ENCODE measurements at regions not wholly inside any gene's neighbourhood (a gene's known extent, or its start where the extent isn't known, plus 50 kb on each side); places are given as distances from the start of the nearest gene placed in this dataset.

DNA sequence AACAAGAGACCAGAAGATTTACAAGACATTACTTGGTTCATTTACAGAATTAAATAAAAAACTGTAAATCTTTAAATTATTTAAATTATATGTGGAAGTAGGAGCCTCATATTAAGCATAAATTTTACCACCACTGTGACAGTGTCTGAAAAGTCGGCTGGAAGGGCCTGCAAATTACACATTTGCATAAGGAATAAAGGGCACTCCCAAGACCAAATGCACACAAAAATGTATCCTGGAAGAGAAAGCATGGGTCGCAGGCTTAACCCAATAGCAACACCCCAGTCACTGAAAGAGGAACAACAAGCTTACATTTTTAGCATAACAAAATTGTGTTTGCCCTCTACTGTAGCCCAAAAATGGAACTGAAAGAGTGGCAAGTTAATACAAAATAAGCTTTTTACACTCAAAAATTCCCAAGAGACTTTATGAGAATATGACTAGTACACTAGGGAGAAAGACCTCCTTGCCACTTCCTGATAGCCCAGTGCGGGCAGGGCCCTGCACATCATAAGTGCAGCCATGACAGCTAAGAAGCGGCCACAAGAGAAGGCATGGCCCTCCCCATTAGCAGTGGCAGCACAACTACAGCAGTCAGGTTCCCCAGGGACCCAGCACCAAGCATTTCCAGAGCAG lies 482.0 kb downstream of the DTWD2 start:
- TF ChIP-seq, protein P1, sequence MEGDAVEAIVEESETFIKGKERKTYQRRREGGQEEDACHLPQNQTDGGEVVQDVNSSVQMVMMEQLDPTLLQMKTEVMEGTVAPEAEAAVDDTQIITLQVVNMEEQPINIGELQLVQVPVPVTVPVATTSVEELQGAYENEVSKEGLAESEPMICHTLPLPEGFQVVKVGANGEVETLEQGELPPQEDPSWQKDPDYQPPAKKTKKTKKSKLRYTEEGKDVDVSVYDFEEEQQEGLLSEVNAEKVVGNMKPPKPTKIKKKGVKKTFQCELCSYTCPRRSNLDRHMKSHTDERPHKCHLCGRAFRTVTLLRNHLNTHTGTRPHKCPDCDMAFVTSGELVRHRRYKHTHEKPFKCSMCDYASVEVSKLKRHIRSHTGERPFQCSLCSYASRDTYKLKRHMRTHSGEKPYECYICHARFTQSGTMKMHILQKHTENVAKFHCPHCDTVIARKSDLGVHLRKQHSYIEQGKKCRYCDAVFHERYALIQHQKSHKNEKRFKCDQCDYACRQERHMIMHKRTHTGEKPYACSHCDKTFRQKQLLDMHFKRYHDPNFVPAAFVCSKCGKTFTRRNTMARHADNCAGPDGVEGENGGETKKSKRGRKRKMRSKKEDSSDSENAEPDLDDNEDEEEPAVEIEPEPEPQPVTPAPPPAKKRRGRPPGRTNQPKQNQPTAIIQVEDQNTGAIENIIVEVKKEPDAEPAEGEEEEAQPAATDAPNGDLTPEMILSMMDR (optimal IDR thresholded peaks at IDR 0.05 in 1 of 3, IDR thresholded peaks at IDR 0.05 in 1 of 3, conservative IDR thresholded peaks at IDR 0.05 in 1 of 3; ENCODE audit: extremely low read depth in 1 of 3, insufficient read depth in 2 of 3, low read length in 3 of 3) = no peak
- no peak for TF ChIP-seq EZH2 (IDR thresholded peaks at IDR 0.05; ENCODE audit: low read length)

Data from keratinocyte (primary cell).